MV-4-11 (cell line): ENCODE measurements at regions not wholly inside any gene's neighbourhood (a gene's known extent, or its start where the extent isn't known, plus 50 kb on each side); places are given as distances from the start of the nearest gene placed in this dataset.

Experiments
- DNase-seq: peaks from one replicate; lab custom pipeline; 2025; lab: John Stamatoyannopoulos, UW

DNA sequence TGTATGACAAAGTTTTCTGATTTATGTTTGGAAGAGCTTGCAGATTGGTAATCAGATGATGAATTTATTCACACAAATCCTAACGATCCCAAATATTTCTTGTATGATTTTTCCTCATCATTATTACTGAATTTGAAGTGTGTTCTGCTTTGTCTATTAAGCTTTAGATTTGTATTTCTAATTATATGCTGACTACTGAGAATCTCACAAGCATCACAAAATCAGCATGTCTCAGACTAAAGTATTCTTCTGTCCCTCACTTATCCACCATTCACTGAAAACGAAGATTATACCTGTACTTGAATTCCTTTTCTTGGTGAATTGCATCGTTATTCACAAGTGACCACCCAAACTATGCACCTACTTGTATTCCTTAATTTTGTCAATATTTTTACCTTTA, 796.3 kb upstream of the MAP3K7 start:
- DNase-seq = no peak

- no peak for DNase-seq
These were observed 789.8 kb upstream of the MAP3K7 start for GRCh38 chr6:91376686-91377085.

- no peak for DNase-seq
These were observed 779.9 kb upstream of the MAP3K7 start for GRCh38 chr6:91366781-91367180.

GRCh38 chr6:91358986-91359385, 772.1 kb upstream of the MAP3K7 start:
- no peak for DNase-seq

- no peak for DNase-seq
These were observed 766.0 kb upstream of the MAP3K7 start for GRCh38 chr6:91352878-91353277.

DNA sequence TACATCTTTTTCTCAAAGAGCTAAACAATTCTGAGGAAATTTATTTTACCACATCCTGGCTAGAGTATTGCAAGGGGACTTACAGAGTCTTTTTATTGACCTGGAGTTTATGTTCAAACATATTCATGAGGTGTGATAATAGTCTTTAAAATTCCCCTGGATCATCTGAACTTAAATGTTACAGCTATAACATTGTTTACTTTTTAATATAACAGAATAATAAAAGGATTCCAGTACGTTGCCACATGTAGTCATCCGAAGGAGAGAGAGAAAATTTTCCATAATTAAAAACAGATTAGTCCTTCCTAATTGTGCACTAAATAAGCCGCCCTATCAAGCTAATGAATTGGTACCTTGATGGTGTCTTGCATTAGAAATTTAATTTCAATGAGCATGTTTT, 765.4 kb upstream of the MAP3K7 start:
- DNase-seq = no peak

DNA sequence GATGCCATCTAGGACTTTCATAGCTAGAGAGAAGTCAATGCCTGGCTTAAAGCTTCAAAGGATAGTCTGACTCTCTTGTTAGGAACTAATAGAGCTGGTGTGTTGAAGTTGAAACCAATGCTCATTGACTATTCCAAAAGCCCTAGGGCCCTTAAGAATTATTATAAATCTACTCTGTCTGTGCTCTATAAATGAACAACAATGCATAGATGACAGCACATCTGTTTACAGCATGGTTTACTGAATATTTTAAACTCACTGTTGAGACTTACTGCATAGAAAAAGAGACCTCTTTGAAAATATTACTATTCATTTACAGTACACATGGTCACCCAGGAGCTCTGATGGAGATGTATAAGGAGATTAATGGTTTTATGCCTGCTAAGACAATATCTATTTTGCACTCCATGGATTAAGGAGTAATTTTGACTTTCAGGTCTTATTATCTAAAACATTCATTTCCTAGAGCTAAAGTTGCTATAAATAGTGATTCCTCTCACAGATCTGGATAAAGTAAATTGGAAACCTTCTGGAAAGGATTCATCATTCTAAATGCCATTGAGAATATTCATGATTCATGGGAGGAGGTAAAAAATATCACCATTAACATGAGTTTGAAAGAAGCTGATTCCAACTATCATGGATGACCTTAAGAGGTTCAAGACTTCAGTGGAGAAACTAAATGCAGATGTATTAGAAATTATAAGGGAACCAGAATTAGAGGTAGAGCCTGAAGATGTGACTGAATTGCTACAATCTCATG, 763.5 kb upstream of the MAP3K7 start:
- no peak for DNase-seq

DNA sequence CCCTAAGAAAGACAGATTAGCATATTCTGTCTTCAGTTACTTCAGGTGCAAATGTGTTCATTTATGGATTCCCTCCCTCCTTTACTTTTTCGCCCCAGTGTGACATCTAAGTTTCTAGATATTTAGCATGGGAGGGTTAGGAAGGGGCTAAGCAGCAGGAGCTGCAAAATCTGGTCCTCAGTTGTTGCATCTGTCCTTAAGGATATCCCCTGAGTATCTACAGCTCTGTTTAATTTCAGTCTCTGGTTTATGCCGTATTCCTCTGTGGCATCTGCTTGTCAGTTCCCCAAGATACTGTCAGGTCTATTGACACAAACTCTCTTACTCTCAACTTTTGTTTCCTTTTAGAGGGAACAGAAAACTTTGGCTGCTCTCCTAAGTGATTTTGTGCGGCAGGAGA, 754.6 kb upstream of the MAP3K7 start:
- no peak for DNase-seq

DNA sequence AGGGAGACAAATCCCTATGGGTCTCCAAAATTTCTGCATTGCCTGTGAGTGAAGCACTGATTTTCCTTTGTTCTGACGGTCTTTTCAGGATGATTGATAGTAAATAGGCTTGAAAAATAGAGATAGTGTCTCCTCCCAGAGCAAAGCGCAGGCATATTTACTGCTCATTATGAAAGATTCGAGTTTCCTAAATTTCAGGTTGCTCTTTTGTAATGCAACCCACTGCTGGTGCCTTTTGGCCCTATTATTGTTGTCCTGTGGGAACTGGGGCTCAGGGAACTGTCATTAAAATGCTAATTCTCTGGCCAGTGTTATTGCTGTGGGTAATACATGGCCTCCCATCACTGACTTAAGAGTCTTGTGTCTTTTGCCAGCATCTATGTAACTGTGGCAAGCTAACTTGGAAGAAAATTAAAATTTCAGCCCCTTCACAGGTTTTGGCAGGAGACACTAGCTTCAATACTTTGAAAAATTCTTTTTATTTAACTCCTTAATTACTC, 754.1 kb upstream of the MAP3K7 start:
- DNase-seq = no peak

- no peak for DNase-seq
These were observed 751.1 kb upstream of the MAP3K7 start for GRCh38 chr6:91337967-91338366.

DNA sequence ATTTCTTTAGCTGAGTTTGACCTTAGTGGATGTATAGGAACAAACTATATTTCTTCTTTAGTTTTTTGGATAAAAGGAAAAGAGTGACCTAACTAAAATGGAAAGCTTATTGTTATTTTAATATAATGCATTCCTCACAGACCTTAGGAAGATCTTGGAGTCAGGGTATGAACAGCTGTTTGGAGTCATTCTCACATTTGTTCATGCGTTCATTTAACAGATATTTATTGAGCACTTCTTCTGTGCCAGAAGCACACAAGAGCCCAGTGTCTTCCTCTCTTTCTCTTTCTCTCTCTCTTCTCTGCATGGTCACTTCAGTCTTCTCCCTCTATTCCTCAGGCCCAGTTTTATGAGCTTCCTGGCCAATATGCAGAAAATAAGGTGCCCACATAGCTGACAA, 744.0 kb upstream of the MAP3K7 start:
- DNase-seq = no peak

- no peak for DNase-seq
These were observed 741.4 kb upstream of the MAP3K7 start for GRCh38 chr6:91328241-91328640.

DNA sequence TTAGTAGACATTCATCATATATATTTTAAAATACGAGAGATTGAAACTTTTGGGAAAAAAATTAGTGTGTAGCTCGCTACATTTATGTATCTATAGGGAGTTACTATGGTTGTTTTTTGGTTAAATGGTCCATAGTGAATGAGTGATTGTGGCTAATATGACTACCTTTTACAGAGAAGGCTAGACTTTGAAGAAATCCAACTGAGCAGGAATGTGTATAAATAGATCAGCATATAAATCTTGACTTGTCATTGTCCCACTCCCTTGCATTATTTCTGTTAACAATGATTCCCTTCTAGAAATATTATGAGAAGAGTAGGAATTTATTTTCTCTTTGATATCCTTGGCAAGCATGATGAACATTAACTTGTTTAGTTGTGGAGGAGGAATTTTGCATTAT, 737.8 kb upstream of the MAP3K7 start:
- DNase-seq = no peak

DNA sequence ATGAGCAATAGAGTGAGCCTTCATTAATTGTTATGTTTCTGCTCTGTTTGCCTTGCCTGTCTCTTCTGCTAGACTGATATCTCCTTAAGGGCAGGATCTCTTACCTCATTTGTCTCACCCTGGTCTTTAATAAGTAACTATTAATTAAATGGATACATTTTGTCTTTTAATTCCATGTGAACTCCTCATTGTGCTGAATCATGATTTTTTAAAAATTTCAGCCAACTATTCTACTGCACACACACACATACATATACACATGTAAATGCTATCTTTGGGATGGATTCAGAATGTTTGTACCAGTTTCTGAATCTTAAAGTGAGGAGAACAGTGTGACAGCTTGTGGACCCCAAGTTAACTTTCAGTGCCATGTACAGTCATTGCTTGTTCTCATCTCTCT, 731.1 kb upstream of the MAP3K7 start:
- no peak for DNase-seq

- no peak for DNase-seq
These were observed 730.5 kb upstream of the MAP3K7 start for GRCh38 chr6:91317247-91317835.

DNA sequence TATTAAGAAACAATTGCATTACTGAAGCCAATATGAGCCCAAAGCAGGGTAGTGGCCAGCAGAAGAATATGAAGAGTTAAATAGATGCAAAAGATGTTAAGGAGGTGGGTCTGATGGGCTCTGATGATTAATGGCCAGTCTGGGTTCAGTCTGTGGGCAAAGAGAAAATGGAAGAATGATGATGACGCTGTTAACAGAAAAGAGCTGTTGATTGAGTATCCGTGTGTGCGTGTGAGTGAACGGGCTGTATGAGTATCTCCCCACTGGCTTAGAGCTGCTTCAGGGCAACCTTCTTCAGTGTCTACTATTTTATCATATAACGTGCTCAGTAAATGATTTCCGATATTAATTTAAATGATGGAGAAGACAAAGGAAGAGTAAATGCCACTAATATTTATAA, 723.3 kb upstream of the MAP3K7 start:
- DNase-seq = no peak

DNA sequence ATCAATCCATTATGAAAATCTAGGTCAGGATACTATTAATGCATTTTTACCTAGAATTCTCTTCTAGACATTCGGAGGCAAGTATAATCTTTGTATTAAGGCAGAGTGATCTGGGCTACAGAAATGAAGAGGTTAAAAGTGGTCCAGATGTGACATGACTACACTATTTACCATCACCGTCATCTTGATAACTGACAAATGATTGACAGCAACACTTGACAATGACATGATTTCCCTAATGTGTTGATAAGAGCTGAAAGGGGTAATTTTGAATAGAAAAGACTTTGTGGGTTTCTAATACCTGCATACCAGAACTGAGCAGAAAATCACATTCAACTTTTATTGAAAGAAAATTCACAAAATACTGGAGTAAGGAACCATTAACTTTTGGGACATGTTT, 718.9 kb upstream of the MAP3K7 start:
- no peak for DNase-seq

- DNase-seq = no peak
These were observed 717.6 kb upstream of the MAP3K7 start for GRCh38 chr6:91304521-91304920.

- no peak for DNase-seq
These were observed 716.5 kb upstream of the MAP3K7 start for GRCh38 chr6:91303326-91303725.

DNA sequence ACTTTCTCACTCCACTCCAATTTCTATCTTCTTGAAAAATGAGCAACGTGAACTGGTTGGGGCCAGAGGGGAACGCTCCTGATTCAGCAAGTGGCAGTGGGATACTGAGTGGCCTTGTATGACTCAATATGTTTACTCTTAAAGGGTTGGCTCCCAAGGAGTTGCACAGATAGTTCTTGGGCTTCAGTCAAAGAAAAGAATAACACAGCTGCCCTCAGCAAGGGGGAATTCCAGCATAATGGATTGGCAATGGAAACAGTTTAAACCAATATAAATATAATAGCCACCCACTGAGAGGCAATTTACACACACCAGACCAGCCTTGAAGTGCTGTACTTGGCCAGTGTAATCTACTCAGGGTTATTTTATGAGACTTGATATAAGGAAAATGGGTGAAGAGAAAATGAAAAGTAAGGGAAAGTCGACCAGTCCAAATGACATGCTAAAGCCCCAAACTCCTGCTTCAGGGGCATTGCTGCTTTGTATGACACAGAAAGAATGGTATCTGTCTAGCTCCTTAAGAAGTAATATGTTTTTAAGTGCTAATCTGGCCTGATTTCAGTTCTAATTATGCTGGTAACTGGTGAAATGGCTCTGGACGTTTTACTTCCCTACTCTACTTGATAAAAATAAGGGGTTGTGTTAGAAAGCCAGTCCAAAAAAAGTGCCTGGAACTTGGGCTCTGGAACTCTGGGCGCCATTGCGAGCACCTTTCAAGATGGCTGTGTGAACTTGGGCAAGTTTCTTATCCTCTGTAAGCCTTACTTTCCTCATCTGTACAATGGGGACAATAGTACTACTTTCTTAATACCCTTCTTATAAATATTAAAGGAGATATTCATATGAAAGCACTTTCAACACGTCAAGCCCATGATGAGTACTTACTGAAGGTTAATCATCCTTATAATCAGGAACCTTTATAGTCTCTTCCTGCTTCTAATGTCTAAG, 712.9 kb upstream of the MAP3K7 start:
- no peak for DNase-seq

DNA sequence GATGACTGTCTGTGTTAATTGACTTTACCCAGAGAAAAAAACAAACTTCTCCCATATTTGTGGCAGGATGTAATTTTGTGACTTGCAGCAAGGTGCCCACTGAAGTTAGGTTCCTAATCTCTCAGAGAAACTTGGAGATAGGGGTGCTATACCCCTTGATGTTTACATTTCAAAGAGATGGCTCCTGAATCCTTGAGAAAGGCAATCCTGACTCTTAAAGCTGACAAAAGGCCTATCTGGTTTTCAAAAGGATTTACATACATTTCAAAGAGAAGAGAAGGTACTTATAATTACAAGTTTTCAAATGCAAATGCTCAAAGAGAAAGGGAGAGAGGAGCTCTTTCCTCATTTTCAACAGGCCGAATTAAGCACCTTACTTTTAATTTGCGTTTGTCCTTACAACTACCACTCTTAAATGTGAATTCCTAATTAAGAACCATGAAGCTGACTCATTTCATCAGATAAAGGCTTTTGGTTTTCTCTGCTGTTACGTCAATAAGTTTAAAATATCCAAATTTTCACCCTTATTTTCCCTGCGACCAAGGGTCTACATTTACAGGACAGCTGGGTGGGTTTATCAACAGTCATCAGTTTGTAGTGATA, 711.8 kb upstream of the MAP3K7 start:
- DNase-seq = no peak

DNA sequence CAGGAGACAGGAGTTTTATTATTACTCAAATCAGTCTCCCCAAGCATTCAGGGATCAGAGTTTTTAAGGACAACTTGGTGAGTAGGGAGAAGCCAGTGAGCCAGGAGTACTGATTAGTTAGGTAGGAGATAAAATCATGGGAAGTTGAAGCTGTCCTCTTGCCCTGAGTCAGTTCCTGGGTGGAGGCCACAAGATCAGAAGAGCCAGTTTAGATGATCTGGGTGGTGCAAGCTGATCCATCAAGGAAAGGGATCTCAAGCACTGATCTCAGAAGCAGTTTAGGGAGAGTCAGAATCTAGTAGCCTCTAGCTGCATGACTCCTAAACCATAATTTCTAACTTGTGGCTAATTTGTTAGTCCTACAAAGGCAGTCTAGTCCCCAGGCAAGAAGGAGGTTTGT, 706.5 kb upstream of the MAP3K7 start:
- no peak for DNase-seq
